ENCODE measurements at regions not wholly inside any gene's neighbourhood (a gene's known extent, or its start where the extent isn't known, plus 50 kb on each side); places are given as distances from the start of the nearest gene placed in this dataset.

- no peaks in the 10 kb centered on the region for H3K9me3 ChIP-seq (ENCODE audit: insufficient read depth, low read depth, low read length)
- H3K36me3 ChIP-seq (ENCODE audit: control insufficient read depth in 1 of 2, insufficient read depth in 2 of 2, low read length in 2 of 2) = no peaks in the 10 kb centered on the region
- no peaks in the 10 kb centered on the region for H3K79me2 ChIP-seq (ENCODE audit: control insufficient read depth, insufficient read depth, low read length, poor library complexity)
- no peak overlapping the region for H4K8ac ChIP-seq (ENCODE audit: low read depth, low read length)
- WGBS (ENCODE audit: extremely low coverage, insufficient coverage, insufficient read length) = no CpG with 5 or more reads among the region's 4 CpGs
- H3K4ac ChIP-seq (ENCODE audit: low read depth, low read length) = no peak overlapping the region
- no peak overlapping the region for H2BK5ac ChIP-seq (ENCODE audit: low read depth, low read length, poor library complexity)
- H3K9ac ChIP-seq (ENCODE audit: low read length) = no peak overlapping the region
- no peak overlapping the region for H3K18ac ChIP-seq (ENCODE audit: low read length)
- H3K27ac ChIP-seq (ENCODE audit: low read depth, low read length) = no peak overlapping the region
- H4K91ac ChIP-seq (ENCODE audit: low read depth, low read length) = no peak overlapping the region
- no peaks in the 10 kb centered on the region for H3K27me3 ChIP-seq (ENCODE audit: insufficient read depth, low read length)
- no peak overlapping the region for H2AK5ac ChIP-seq (ENCODE audit: low read length)
- no peak overlapping the region for H3K23ac ChIP-seq (ENCODE audit: low read length)
- no peak overlapping the region for H3K4me3 ChIP-seq (ENCODE audit: low read depth, low read length)
- no peak overlapping the region for H2BK120ac ChIP-seq (ENCODE audit: insufficient read depth, low read length, poor library complexity)
- H2AFZ ChIP-seq (ENCODE audit: insufficient read depth, low read length, poor library complexity) = no peak overlapping the region
- H2BK12ac ChIP-seq (ENCODE audit: low read length) = no peak overlapping the region
- H3K79me1 ChIP-seq (ENCODE audit: low read length) = no peaks in the 10 kb centered on the region
- H3K14ac ChIP-seq (ENCODE audit: low read length) = no peak overlapping the region
- H3K4me2 ChIP-seq (ENCODE audit: low read length) = no peak overlapping the region
- H3K4me1 ChIP-seq (ENCODE audit: control insufficient read depth in 1 of 2, insufficient read depth in 2 of 2, low read length in 2 of 2) = no peaks in the 10 kb centered on the region
- H4K12ac ChIP-seq (ENCODE audit: low read depth, low read length) = no peak overlapping the region
- no peak for DNase-seq
Observed at GRCh38 chr15:61712129-61712759, 348.0 kb downstream of the VPS13C start.

DNA sequence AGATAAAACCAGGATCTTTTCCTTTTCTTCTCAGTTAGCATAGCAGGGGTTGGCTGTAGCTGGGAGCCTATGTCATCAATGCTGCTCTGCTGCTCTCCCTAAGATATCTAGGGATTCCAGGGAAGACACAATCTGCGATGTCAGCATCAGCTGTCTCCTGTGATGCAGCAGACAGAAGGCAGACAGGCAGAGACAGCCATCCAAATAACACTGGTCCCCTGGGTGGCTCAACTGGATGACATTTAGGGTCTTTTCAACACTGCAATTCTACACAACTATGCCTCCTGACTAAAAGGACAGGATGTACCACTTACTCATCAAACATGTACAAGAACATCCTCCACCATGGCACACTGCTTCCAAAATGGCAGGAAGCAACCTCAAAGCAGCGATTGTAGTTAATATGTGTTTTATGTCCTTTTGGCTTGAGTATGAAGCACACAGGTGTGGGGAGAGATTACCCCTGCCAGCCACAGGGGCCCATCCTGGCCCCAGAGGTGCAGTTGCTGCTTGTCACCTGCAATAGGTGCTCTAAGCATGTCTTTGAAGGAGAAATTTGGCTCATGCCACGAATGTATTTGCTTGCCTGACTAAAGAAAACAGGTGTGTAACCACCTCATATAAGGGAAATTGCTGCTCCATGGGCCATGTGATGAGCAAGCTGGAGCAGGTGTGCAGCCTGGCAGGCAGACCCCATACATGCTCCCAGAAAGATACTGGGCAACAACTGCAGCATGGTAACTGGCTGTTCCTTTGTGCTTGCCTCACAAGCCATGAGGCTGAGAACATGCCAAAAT lies 357.8 kb downstream of the VPS13C start:
- no peak overlapping the region for H2AK5ac ChIP-seq (ENCODE audit: low read length)
- no peaks in the 10 kb centered on the region for H3K36me3 ChIP-seq (ENCODE audit: control insufficient read depth in 1 of 2, insufficient read depth in 2 of 2, low read length in 2 of 2)
- H3K79me1 ChIP-seq (ENCODE audit: low read length) = no peaks in the 10 kb centered on the region
- no peak overlapping the region for H3K4me3 ChIP-seq (ENCODE audit: low read depth, low read length)
- H3K14ac ChIP-seq (ENCODE audit: low read length) = no peak overlapping the region
- H3K23ac ChIP-seq (ENCODE audit: low read length) = no peak overlapping the region
- no peak overlapping the region for H2BK5ac ChIP-seq (ENCODE audit: low read depth, low read length, poor library complexity)
- H3K4me2 ChIP-seq (ENCODE audit: low read length) = no peak overlapping the region
- no peaks in the 10 kb centered on the region for H3K9me3 ChIP-seq (ENCODE audit: insufficient read depth, low read depth, low read length)
- H3K4me1 ChIP-seq (ENCODE audit: control insufficient read depth in 1 of 2, insufficient read depth in 2 of 2, low read length in 2 of 2) = no peaks in the 10 kb centered on the region
- H2BK12ac ChIP-seq (ENCODE audit: low read length) = no peak overlapping the region
- H2AFZ ChIP-seq (ENCODE audit: insufficient read depth, low read length, poor library complexity) = no peak overlapping the region
- H4K8ac ChIP-seq (ENCODE audit: low read depth, low read length) = no peak overlapping the region
- no peak overlapping the region for H4K12ac ChIP-seq (ENCODE audit: low read depth, low read length)
- no peak overlapping the region for H3K18ac ChIP-seq (ENCODE audit: low read length)
- H3K9ac ChIP-seq (ENCODE audit: low read length) = no peak overlapping the region
- no peak for DNase-seq
- no peak overlapping the region for H2BK120ac ChIP-seq (ENCODE audit: insufficient read depth, low read length, poor library complexity)
- H3K79me2 ChIP-seq (ENCODE audit: control insufficient read depth, insufficient read depth, low read length, poor library complexity) = no peaks in the 10 kb centered on the region
- H3K27me3 ChIP-seq (ENCODE audit: insufficient read depth, low read length) = no peaks in the 10 kb centered on the region
- no CpG with 5 or more reads among the region's 3 CpGs for WGBS (ENCODE audit: extremely low coverage, insufficient coverage, insufficient read length)
- H3K4ac ChIP-seq (ENCODE audit: low read depth, low read length) = no peak overlapping the region
- H3K27ac ChIP-seq (ENCODE audit: low read depth, low read length) = no peak overlapping the region
- no peak overlapping the region for H4K91ac ChIP-seq (ENCODE audit: low read depth, low read length)

- Histone ChIP-seq H3K79me2 (ENCODE audit: control insufficient read depth, insufficient read depth, low read length, poor library complexity) (no peaks in the 10 kb centered on the region), H3K9me3 (ENCODE audit: insufficient read depth, low read depth, low read length) (no peaks in the 10 kb centered on the region), H3K4me1 (ENCODE audit: control insufficient read depth in 1 of 2, insufficient read depth in 2 of 2, low read length in 2 of 2) (no peaks in the 10 kb centered on the region), H3K14ac (ENCODE audit: low read length) (no peak overlapping the region), H2BK12ac (ENCODE audit: low read length) (no peak overlapping the region), H3K27ac (ENCODE audit: low read depth, low read length) (no peak overlapping the region), H3K18ac (ENCODE audit: low read length) (no peak overlapping the region), H2AK5ac (ENCODE audit: low read length) (no peak overlapping the region), H3K4me3 (ENCODE audit: low read depth, low read length) (no peak overlapping the region), H2BK120ac (ENCODE audit: insufficient read depth, low read length, poor library complexity) (no peak overlapping the region), H4K12ac (ENCODE audit: low read depth, low read length) (no peak overlapping the region), H3K27me3 (ENCODE audit: insufficient read depth, low read length) (no peaks in the 10 kb centered on the region), H3K4me2 (ENCODE audit: low read length) (no peak overlapping the region), H4K91ac (ENCODE audit: low read depth, low read length) (no peak overlapping the region), H2BK5ac (ENCODE audit: low read depth, low read length, poor library complexity) (no peak overlapping the region), H4K8ac (ENCODE audit: low read depth, low read length) (no peak overlapping the region), H3K79me1 (ENCODE audit: low read length) (no peaks in the 10 kb centered on the region), H2AFZ (ENCODE audit: insufficient read depth, low read length, poor library complexity) (no peak overlapping the region), H3K23ac (ENCODE audit: low read length) (no peak overlapping the region), H3K9ac (ENCODE audit: low read length) (no peak overlapping the region), H3K36me3 (ENCODE audit: control insufficient read depth in 1 of 2, insufficient read depth in 2 of 2, low read length in 2 of 2) (no peaks in the 10 kb centered on the region), H3K4ac (ENCODE audit: low read depth, low read length) (no peak overlapping the region)
- no peak for DNase-seq
- no CpG with 5 or more reads among the region's 4 CpGs for WGBS (ENCODE audit: extremely low coverage, insufficient coverage, insufficient read length)
Observed at GRCh38 chr15:61701455-61701854, 358.8 kb downstream of the VPS13C start.

GRCh38 chr15:61700803-61701202 lies 359.4 kb downstream of the VPS13C start:
- Histone ChIP-seq H4K12ac (ENCODE audit: low read depth, low read length) (no peak overlapping the region), H3K4me2 (ENCODE audit: low read length) (no peak overlapping the region), H3K79me2 (ENCODE audit: control insufficient read depth, insufficient read depth, low read length, poor library complexity) (no peaks in the 10 kb centered on the region), H4K91ac (ENCODE audit: low read depth, low read length) (no peak overlapping the region), H3K14ac (ENCODE audit: low read length) (no peak overlapping the region), H3K9ac (ENCODE audit: low read length) (no peak overlapping the region), H2BK120ac (ENCODE audit: insufficient read depth, low read length, poor library complexity) (no peak overlapping the region), H3K4ac (ENCODE audit: low read depth, low read length) (no peak overlapping the region), H3K4me1 (ENCODE audit: control insufficient read depth in 1 of 2, insufficient read depth in 2 of 2, low read length in 2 of 2) (no peaks in the 10 kb centered on the region), H3K23ac (ENCODE audit: low read length) (no peak overlapping the region), H4K8ac (ENCODE audit: low read depth, low read length) (no peak overlapping the region), H3K36me3 (ENCODE audit: control insufficient read depth in 1 of 2, insufficient read depth in 2 of 2, low read length in 2 of 2) (no peaks in the 10 kb centered on the region), H3K27me3 (ENCODE audit: insufficient read depth, low read length) (no peaks in the 10 kb centered on the region), H3K79me1 (ENCODE audit: low read length) (no peaks in the 10 kb centered on the region), H2AFZ (ENCODE audit: insufficient read depth, low read length, poor library complexity) (no peak overlapping the region), H3K4me3 (ENCODE audit: low read depth, low read length) (no peak overlapping the region), H2BK12ac (ENCODE audit: low read length) (no peak overlapping the region), H3K27ac (ENCODE audit: low read depth, low read length) (no peak overlapping the region), H3K18ac (ENCODE audit: low read length) (no peak overlapping the region), H2AK5ac (ENCODE audit: low read length) (no peak overlapping the region), H2BK5ac (ENCODE audit: low read depth, low read length, poor library complexity) (no peak overlapping the region), H3K9me3 (ENCODE audit: insufficient read depth, low read depth, low read length) (no peaks in the 10 kb centered on the region)
- no CpG with 5 or more reads among the region's 6 CpGs for WGBS (ENCODE audit: extremely low coverage, insufficient coverage, insufficient read length)
- no peak for DNase-seq

Data from trophoblast cell (in vitro differentiated cells and primary cell).